ENCODE measurements at regions not wholly inside any gene's neighbourhood (a gene's known extent, or its start where the extent isn't known, plus 50 kb on each side); places are given as distances from the start of the nearest gene placed in this dataset.
"Not testable (repeated sequence)": the region's sequence is repeated elsewhere in the genome, so short reads cannot be mapped to it uniquely, and the experiment has no call there.

- no peak for ATAC-seq (ENCODE audit: low read depth)
- Histone ChIP-seq H3K9me3 (ENCODE audit: control extremely low read depth in 1 of 3, control insufficient read depth in 2 of 3, insufficient read depth in 1 of 3, low read length in 2 of 3) (peaks cover 0 to 13% (median 0%) of the 10 kb centered on the region in 3 donors), H2AFZ (ENCODE audit: insufficient read depth, low read depth, low read length, poor library complexity, severe bottlenecking) (no peak overlapping the region), H3K36me3 (replicated peaks in 1 of 2; ENCODE audit: control extremely low read depth in 1 of 2, control insufficient read depth in 1 of 2, extremely low read depth in 1 of 2, insufficient read depth in 2 of 2, low read length in 1 of 2) (no peaks in the 10 kb centered on the region), H3K4me3 (ENCODE audit: control extremely low read depth in 1 of 5, extremely low read depth in 1 of 5, insufficient read depth in 1 of 5, low read depth in 2 of 5, low read length in 4 of 5) (no peak overlapping the region), H3K79me2 (ENCODE audit: control insufficient read depth, insufficient read depth, low read length) (no peaks in the 10 kb centered on the region), H3K9ac (ENCODE audit: low read length) (no peak overlapping the region), H4K20me1 (ENCODE audit: control insufficient read depth, insufficient read depth, low read length, poor library complexity, severe bottlenecking) (no peaks in the 10 kb centered on the region), H3K27ac (ENCODE audit: low read length in 2 of 2) (no peak overlapping the region), H3K4me1 (ENCODE audit: control insufficient read depth in 2 of 2, insufficient read depth in 2 of 2, low read length in 2 of 2) (no peaks in the 10 kb centered on the region), H3K27me3 (replicated peaks in 1 of 4; ENCODE audit: control extremely low read depth in 1 of 4, control insufficient read depth in 3 of 4, insufficient read depth in 4 of 4, low read length in 3 of 4) (peaks cover 0 to 13% (median 0%) of the 10 kb centered on the region in 4 experiments), H3K4me2 (replicated peaks; ENCODE audit: low read depth, low read length, poor library complexity, severe bottlenecking) (no peak overlapping the region)
- intact Hi-C loops (cut with micrococcal nuclease): no loop called here
- WGBS (ENCODE audit: insufficient coverage): no CpG with 5 or more reads among the region's 8 CpGs
- ChIA-PET POLR2A (no interaction called here), CTCF (interaction anchor here (2.4 kb wide), 1 partner anchor 118 kb away, joined by 14 read pairs; no protein-coding TSS in a partner anchor)
- no peaks in the 10 kb centered on the region for H3K4me1 Mint-ChIP-seq
- H3K4me3 Mint-ChIP-seq: no peak overlapping the region
- DNase-seq: no peak
- H3K27me3 Mint-ChIP-seq: peaks cover 5% of the 10 kb centered on the region
- no peak for TF ChIP-seq EZH2 (IDR thresholded peaks at IDR 0.05; ENCODE audit: borderline replicate concordance, insufficient read depth, low read depth, low read length, poor library complexity, severe bottlenecking)
- no peak for TF ChIP-seq CTCF (IDR thresholded peaks at IDR 0.05)
- H3K9me3 Mint-ChIP-seq (ENCODE audit: insufficient read depth): no peaks in the 10 kb centered on the region
- no peak overlapping the region for H3K27ac Mint-ChIP-seq
These were observed 148.6 kb downstream of the CHD1L start for GRCh38 chr1:147391114-147391513.

GRCh38 chr1:147402326-147403045, 138.8 kb upstream of the BCL9 start:
- WGBS (ENCODE audit: insufficient coverage): 95% methylated on average over 16 of the region's 21 CpGs
- H3K27ac Mint-ChIP-seq; H3K4me1 Mint-ChIP-seq; H3K4me2 ChIP-seq (replicated peaks; ENCODE audit: low read depth, low read length, poor library complexity, severe bottlenecking); H3K4me3 Mint-ChIP-seq; ATAC-seq (ENCODE audit: low read depth); H3K27me3 ChIP-seq (replicated peaks in 1 of 4; ENCODE audit: control extremely low read depth in 1 of 4, control insufficient read depth in 3 of 4, insufficient read depth in 4 of 4, low read length in 3 of 4); CTCF ChIA-PET; H3K9ac ChIP-seq (ENCODE audit: low read length); H4K20me1 ChIP-seq (ENCODE audit: control insufficient read depth, insufficient read depth, low read length, poor library complexity, severe bottlenecking); H3K9me3 Mint-ChIP-seq (ENCODE audit: insufficient read depth); H3K4me1 ChIP-seq (ENCODE audit: control insufficient read depth in 2 of 2, insufficient read depth in 2 of 2, low read length in 2 of 2); H3K79me2 ChIP-seq (ENCODE audit: control insufficient read depth, insufficient read depth, low read length); DNase-seq; intact Hi-C loops (cut with micrococcal nuclease); H2AFZ ChIP-seq (ENCODE audit: insufficient read depth, low read depth, low read length, poor library complexity, severe bottlenecking); H3K27ac ChIP-seq (ENCODE audit: low read length in 2 of 2); H3K36me3 ChIP-seq (replicated peaks in 1 of 2; ENCODE audit: control extremely low read depth in 1 of 2, control insufficient read depth in 1 of 2, extremely low read depth in 1 of 2, insufficient read depth in 2 of 2, low read length in 1 of 2); H3K4me3 ChIP-seq (ENCODE audit: control extremely low read depth in 1 of 5, extremely low read depth in 1 of 5, insufficient read depth in 1 of 5, low read depth in 2 of 5, low read length in 4 of 5); POLR2A ChIA-PET; H3K9me3 ChIP-seq (ENCODE audit: control extremely low read depth in 1 of 3, control insufficient read depth in 2 of 3, insufficient read depth in 1 of 3, low read length in 2 of 3): not testable (repeated sequence)
- peaks cover 49% of the 10 kb centered on the region for H3K27me3 Mint-ChIP-seq

- POLR2A ChIA-PET, H3K27ac Mint-ChIP-seq: not testable (repeated sequence)
These were observed 137.0 kb upstream of the BCL9 start for GRCh38 chr1:147404344-147404743.

More at GRCh38 chr1:147404344-147404743, 137.0 kb upstream of the BCL9 start:
- H3K4me3 ChIP-seq (ENCODE audit: control extremely low read depth in 1 of 5, extremely low read depth in 1 of 5, insufficient read depth in 1 of 5, low read depth in 2 of 5, low read length in 4 of 5); H3K4me2 ChIP-seq (replicated peaks; ENCODE audit: low read depth, low read length, poor library complexity, severe bottlenecking); intact Hi-C loops (cut with micrococcal nuclease); H3K36me3 ChIP-seq (replicated peaks in 1 of 2; ENCODE audit: control extremely low read depth in 1 of 2, control insufficient read depth in 1 of 2, extremely low read depth in 1 of 2, insufficient read depth in 2 of 2, low read length in 1 of 2); H3K9ac ChIP-seq (ENCODE audit: low read length); DNase-seq; H2AFZ ChIP-seq (ENCODE audit: insufficient read depth, low read depth, low read length, poor library complexity, severe bottlenecking); H3K4me1 ChIP-seq (ENCODE audit: control insufficient read depth in 2 of 2, insufficient read depth in 2 of 2, low read length in 2 of 2); H3K27me3 ChIP-seq (replicated peaks in 1 of 4; ENCODE audit: control extremely low read depth in 1 of 4, control insufficient read depth in 3 of 4, insufficient read depth in 4 of 4, low read length in 3 of 4); H3K27ac ChIP-seq (ENCODE audit: low read length in 2 of 2); H3K79me2 ChIP-seq (ENCODE audit: control insufficient read depth, insufficient read depth, low read length); H3K9me3 ChIP-seq (ENCODE audit: control extremely low read depth in 1 of 3, control insufficient read depth in 2 of 3, insufficient read depth in 1 of 3, low read length in 2 of 3); ATAC-seq (ENCODE audit: low read depth); H4K20me1 ChIP-seq (ENCODE audit: control insufficient read depth, insufficient read depth, low read length, poor library complexity, severe bottlenecking); H3K4me3 Mint-ChIP-seq; H3K9me3 Mint-ChIP-seq (ENCODE audit: insufficient read depth); H3K4me1 Mint-ChIP-seq: not testable (repeated sequence)
- no CpG with 5 or more reads among the region's 3 CpGs for WGBS (ENCODE audit: insufficient coverage)
- H3K27me3 Mint-ChIP-seq: peaks cover 37% of the 10 kb centered on the region
- CTCF ChIA-PET: interaction anchor here (1.9 kb wide), 1 partner anchor 16 kb away, joined by 4 read pairs; no protein-coding TSS in a partner anchor

Measured in B cell (primary cell).